ENCODE measurements at regions not wholly inside any gene's neighbourhood (a gene's known extent, or its start where the extent isn't known, plus 50 kb on each side); places are given as distances from the start of the nearest gene placed in this dataset.

DNA sequence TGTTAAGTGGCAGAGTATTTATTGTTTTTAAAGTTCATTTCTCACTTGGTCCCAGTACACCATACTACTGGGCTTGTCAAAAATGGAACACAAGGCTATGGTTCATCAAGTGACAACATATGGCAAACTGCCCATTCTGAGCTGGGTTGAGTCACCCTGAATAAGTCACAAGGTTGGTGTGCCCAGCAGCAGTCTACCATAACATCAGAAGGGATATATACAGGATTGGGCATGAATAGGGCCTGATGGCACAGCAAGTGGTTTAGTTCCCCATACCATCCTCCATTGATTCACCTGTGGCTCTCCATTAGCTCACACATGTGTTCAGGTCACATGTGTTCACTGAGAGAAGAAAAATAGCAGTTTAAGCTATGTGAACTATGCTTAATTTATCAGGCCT lies 249.8 kb upstream of the PRDM9 start:
- DNase-seq (ENCODE audit: low read depth in 4 of 4, low spot score in 3 of 4): no peak

- no peak for DNase-seq (ENCODE audit: low read depth in 4 of 4, low spot score in 3 of 4)
Observed at GRCh38 chr5:23253621-23254198, 253.7 kb upstream of the PRDM9 start.

DNA sequence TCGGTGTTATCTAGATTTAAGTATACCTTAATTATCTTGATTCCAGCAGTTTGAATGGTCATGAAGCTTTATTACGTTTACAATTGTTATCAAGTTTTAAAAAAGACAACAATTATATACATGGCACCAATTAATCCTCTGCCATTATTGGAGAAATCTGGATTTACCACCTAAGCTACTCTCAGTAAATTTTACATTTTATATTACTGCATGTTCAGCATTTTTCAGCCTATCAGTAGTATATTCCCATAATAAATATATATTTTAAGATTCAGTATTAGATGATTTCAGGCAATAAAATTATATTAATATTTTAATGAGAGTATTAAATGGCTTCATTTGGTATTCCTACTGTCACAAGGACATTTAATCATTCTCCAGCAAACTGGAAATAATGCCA lies 264.5 kb upstream of the PRDM9 start:
- DNase-seq (ENCODE audit: low read depth in 4 of 4, low spot score in 3 of 4): no peak

GRCh38 chr5:23235246-23235645 lies 272.2 kb upstream of the PRDM9 start:
- DNase-seq (ENCODE audit: low read depth in 4 of 4, low spot score in 3 of 4): no peak

- DNase-seq (ENCODE audit: low read depth in 4 of 4, low spot score in 3 of 4): no peak
Observed at GRCh38 chr5:23234197-23234596, 273.2 kb upstream of the PRDM9 start.

- DNase-seq (ENCODE audit: low read depth in 4 of 4, low spot score in 3 of 4): no peak
Observed at GRCh38 chr5:23223846-23224245, 283.6 kb upstream of the PRDM9 start.

DNA sequence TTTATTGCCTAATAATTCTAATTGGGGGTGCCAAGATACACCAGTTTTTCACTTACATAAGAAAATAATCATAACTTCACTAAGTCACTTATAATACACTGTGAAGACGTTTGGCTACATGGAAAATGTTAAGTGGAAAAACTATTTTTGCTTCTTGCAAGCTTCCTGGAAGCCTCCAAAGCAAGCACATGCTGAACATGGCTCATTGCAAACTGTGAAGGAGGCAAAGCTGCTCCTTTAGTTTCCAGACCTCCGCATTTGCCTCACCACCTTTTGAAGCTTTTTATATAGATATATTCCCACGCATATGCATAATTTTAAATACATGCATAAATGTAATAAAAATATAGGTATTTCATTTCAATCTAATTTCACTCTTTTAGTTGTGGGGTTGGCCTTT lies 285.6 kb upstream of the PRDM9 start:
- DNase-seq (ENCODE audit: low read depth in 4 of 4, low spot score in 3 of 4): no peak

- DNase-seq (ENCODE audit: low read depth in 4 of 4, low spot score in 3 of 4): no peak
Observed at GRCh38 chr5:23217159-23217558, 290.2 kb upstream of the PRDM9 start.

DNA sequence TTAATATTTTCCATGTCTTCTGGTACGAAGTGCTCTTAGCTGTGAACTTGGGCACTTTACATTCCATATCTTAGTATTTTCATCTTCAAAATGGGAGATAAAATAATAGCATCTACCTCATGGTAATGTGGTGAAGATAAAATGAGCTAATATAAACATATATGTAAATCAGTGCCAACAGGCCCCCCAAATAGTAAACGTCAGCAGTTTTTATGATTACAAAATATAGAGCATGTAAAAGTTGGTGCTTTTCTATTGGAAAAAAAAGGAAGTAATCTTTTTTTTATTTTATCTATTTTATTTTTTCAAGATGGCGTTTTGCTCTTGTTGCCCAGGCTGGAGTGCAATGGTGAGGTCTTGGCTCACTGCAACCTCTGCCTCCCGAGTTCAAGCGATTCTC lies 291.1 kb upstream of the PRDM9 start:
- DNase-seq (ENCODE audit: low read depth in 4 of 4, low spot score in 3 of 4): no peak

DNA sequence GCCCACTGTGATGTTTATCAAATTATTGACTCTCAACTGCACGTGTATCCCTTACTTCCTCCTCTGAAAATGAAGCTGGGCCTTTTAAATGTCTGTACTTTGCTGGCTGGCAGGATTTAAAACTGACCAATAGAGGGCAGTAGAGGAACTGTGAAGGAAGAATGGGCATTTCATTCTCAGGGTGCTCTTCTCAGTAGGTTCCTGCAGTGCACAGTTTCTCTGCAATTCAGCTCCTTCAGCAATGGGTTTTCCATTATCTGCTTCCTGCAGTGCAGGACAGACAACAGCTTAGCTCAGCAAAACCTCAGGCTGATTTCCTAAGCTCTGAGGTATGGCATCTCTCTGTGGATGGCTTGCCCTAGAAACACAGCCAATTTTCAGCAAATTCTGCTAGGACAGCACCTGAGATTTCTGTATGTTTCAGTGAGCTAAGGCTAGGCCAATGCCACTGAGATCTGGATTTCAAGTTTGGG lies 298.4 kb upstream of the PRDM9 start:
- DNase-seq (ENCODE audit: low read depth in 4 of 4, low spot score in 3 of 4): peak; percentile 8 to 39 (median 26)

GRCh38 chr5:23204111-23204510 lies 303.3 kb upstream of the PRDM9 start:
- DNase-seq (ENCODE audit: low read depth in 4 of 4, low spot score in 3 of 4): no peak

GRCh38 chr5:23169660-23170416 lies 316.7 kb upstream of the CDH12 start:
- DNase-seq (ENCODE audit: low read depth in 4 of 4, low spot score in 3 of 4): no peak

GRCh38 chr5:23164971-23165370 lies 311.8 kb upstream of the CDH12 start:
- no peak for DNase-seq (ENCODE audit: low read depth in 4 of 4, low spot score in 3 of 4)

- DNase-seq (ENCODE audit: low read depth in 4 of 4, low spot score in 3 of 4): no peak
Observed at GRCh38 chr5:23158179-23158578, 305.0 kb upstream of the CDH12 start.

GRCh38 chr5:23157716-23158115 lies 304.6 kb upstream of the CDH12 start:
- no peak for DNase-seq (ENCODE audit: low read depth in 4 of 4, low spot score in 3 of 4)

DNA sequence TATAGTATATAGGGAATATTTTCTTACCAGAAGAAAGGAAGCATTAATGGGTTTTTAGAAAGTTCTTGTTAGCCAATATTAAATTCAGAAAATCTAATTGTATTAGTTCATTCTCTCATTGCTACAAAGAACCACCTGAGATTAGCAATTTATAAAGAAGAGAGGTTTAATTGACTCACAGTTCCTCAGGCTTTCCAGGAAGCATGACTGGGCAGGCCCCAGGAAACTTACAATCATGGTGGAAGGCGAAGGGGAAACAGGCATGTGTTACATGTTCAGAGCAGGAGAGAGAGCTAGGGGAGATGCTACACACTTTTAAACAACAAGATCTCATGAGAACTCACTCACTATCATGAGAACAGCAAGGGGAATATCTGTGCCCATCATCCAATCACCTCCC lies 304.0 kb upstream of the CDH12 start:
- no peak for DNase-seq (ENCODE audit: low read depth in 4 of 4, low spot score in 3 of 4)

DNA sequence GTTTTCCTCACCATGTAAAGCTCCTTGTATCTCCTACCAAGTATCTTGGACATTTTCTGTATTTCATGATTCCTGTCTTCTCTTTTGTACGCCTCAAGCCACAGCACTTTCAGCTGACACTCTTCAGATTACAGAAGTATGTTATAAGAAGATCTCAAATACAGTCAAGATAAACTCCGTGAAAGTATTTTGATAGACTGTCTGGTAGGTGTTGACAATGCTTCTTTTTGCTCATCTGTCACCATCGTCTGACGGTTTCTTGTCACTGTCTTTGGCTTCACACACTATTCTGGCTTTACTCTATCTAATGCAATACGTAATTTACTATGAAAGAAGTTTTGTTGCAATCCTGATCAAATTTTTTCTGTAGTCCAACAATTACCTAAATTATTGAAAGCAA lies 294.5 kb upstream of the CDH12 start:
- DNase-seq (ENCODE audit: low read depth in 4 of 4, low spot score in 3 of 4): no peak

GRCh38 chr5:23146183-23146582 lies 293.0 kb upstream of the CDH12 start:
- DNase-seq (ENCODE audit: low read depth in 4 of 4, low spot score in 3 of 4): no peak

GRCh38 chr5:23139338-23140171 lies 286.4 kb upstream of the CDH12 start:
- no peak for DNase-seq (ENCODE audit: low read depth in 4 of 4, low spot score in 3 of 4)

DNA sequence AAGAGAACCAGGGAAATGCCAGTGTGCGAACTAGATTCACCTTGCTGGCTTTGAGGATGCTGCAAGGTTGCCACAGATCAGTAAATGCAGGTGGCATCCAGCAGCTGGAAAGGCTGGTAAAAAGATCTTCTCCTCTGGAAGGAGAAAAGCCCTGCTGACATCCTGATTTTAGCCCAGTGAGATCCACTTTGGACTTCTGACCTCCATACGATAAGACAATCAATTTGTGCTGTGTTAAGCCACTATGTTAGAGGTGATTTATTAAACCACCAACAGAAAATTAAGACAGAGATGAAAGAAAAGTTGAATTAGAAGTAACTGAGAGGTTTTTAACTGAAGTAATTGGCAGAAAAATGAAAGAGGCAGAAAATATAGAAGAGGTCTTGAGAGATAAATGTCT lies 283.8 kb upstream of the CDH12 start:
- DNase-seq (ENCODE audit: low read depth in 4 of 4, low spot score in 3 of 4): no peak

- DNase-seq (ENCODE audit: low read depth in 4 of 4, low spot score in 3 of 4): no peak
Observed at GRCh38 chr5:23132231-23132630, 279.1 kb upstream of the CDH12 start.

DNA sequence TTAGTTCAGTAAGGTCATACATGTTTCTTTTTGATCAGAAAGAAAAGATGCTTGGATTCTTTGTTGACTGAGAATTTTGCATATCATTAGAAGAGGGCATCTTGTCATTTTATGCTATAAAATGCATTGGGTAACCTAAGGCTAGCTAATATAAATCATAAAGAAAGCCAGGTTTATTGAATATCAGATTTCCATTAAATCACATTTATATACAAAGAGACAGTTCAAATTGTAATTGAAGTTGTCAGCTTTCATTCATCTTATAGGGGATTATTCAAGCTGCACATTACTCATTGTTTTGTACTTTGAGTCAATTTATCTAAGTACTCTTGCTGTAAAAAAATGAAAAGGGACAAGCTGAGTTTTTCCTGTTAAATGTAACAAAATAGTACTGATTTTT lies 259.1 kb upstream of the CDH12 start:
- DNase-seq (ENCODE audit: low read depth in 4 of 4, low spot score in 3 of 4): no peak

All from left renal pelvis (tissue), 4 donors.